B cell (primary cell): ENCODE measurements at regions not wholly inside any gene's neighbourhood (a gene's known extent, or its start where the extent isn't known, plus 50 kb on each side); places are given as distances from the start of the nearest gene placed in this dataset.

Source experiments
- ATAC-seq: fragments of 200-7000 bp; cut with Tn5 transposase; one replicate; pipeline ENCODE4 v1.10.0; 2021; ENCODE audit warnings: low read depth, mild to moderate bottlenecking, moderate number of reproducible peaks, moderate library complexity
- CTCF ChIA-PET: fragments of 350-600 bp; sonication (Branson Sonifier 250); formaldehyde crosslinking; loops from one replicate; lab custom pipeline; 2021; ENCODE audit warnings: antibody characterized with exemption, inconsistent platforms; lab: Charles Lee
- POLR2A ChIA-PET: fragments of 350-600 bp; sonication (Branson Sonifier 250); formaldehyde crosslinking; loops from one replicate; lab custom pipeline; 2021; ENCODE audit warnings: antibody characterized with exemption; lab: Charles Lee
- DNase-seq: peaks from one replicate; pipeline ENCODE4 v3.0.0; 2013
- H2AFZ ChIP-seq: 2 replicates; pipeline ENCODE4 v1.6.1; 2012; ENCODE audit warnings: mild to moderate bottlenecking, low read depth, low read length; ENCODE audit not compliant: insufficient read depth, poor library complexity, severe bottlenecking
- H3K27ac ChIP-seq, 2 donors: 1 replicate in 1 of 2; 2 replicates in 1 of 2; pipeline ENCODE4 v1.5.1; 2012 to 2013; ENCODE audit warnings: low read length in 2 of 2, mild to moderate bottlenecking in 2 of 2, moderate library complexity in 1 of 2
- H3K27me3 ChIP-seq, 4 experiments: fragments of 200-600 bp in 1 of 4; sonication (generic) in 1 of 4; replicated peaks in 1 of 4; 1 replicate in 2 of 4; 2 replicates in 2 of 4; pipeline versions ENCODE4 v1.6.1 to v1.7.0; 2013 to 2016; ENCODE audit warnings: low read length in 3 of 4, mild to moderate bottlenecking in 2 of 4, mixed read lengths in 1 of 4, moderate library complexity in 1 of 4; ENCODE audit not compliant: insufficient read depth in 4 of 4, control insufficient read depth in 3 of 4; ENCODE audit errors: control extremely low read depth in 1 of 4
- H3K36me3 ChIP-seq, 2 experiments: replicated peaks in 1 of 2; 1 replicate in 1 of 2; 2 replicates in 1 of 2; pipeline versions ENCODE4 v1.6.1 to v1.7.1; 2013; ENCODE audit warnings: low read length in 1 of 2; ENCODE audit not compliant: insufficient read depth in 2 of 2, control insufficient read depth in 1 of 2; ENCODE audit errors: control extremely low read depth in 1 of 2, extremely low read depth in 1 of 2
- H3K4me1 ChIP-seq, 2 donors: fragments of 200-600 bp in 1 of 2; sonication (generic) in 1 of 2; 1 replicate in 1 of 2; 2 replicates in 1 of 2; pipeline versions ENCODE4 v1.5.1 to v1.6.1; 2013 to 2017; ENCODE audit warnings: low read length in 2 of 2; ENCODE audit not compliant: control insufficient read depth in 2 of 2, insufficient read depth in 2 of 2
- H3K4me2 ChIP-seq: replicated peaks from 2 replicates; pipeline ENCODE3; 2012; ENCODE audit warnings: mild to moderate bottlenecking, low read depth, low read length; ENCODE audit not compliant: poor library complexity, severe bottlenecking
- H3K4me3 ChIP-seq, 5 experiments: fragments of 200-600 bp in 1 of 5; sonication (generic) in 1 of 5; 1 replicate in 3 of 5; 2 replicates in 2 of 5; pipeline versions ENCODE4 v1.5.1 to v1.7.0; 2011 to 2016; ENCODE audit warnings: low read length in 4 of 5, mild to moderate bottlenecking in 4 of 5, low read depth in 2 of 5, control low read depth in 1 of 5, moderate library complexity in 1 of 5; ENCODE audit not compliant: insufficient read depth in 1 of 5; ENCODE audit errors: control extremely low read depth in 1 of 5, extremely low read depth in 1 of 5
- H3K79me2 ChIP-seq: fragments of 200-600 bp; sonication (generic); one replicate; pipeline ENCODE4 v1.6.0; 2016; ENCODE audit warnings: low read length; ENCODE audit not compliant: control insufficient read depth, insufficient read depth
- H3K9ac ChIP-seq: fragments of 200-600 bp; sonication (generic); 2 replicates; pipeline ENCODE4 v1.6.1; 2017; ENCODE audit warnings: mild to moderate bottlenecking, low read length, moderate library complexity
- H3K9me3 ChIP-seq, 3 donors: one replicate each; pipeline versions ENCODE4 v1.6.1 to v1.7.1; 2013; ENCODE audit warnings: low read length in 2 of 3; ENCODE audit not compliant: control insufficient read depth in 2 of 3, insufficient read depth in 1 of 3; ENCODE audit errors: control extremely low read depth in 1 of 3
- H4K20me1 ChIP-seq: 2 replicates; pipeline ENCODE4 v1.6.0; 2012; ENCODE audit warnings: mild to moderate bottlenecking, low read length; ENCODE audit not compliant: insufficient read depth, control insufficient read depth, poor library complexity, severe bottlenecking
- H3K27ac Mint-ChIP-seq: one replicate; pipeline ENCODE4 v1.8.0; 2021; ENCODE audit warnings: mixed read lengths
- H3K27me3 Mint-ChIP-seq: one replicate; pipeline ENCODE4 v1.8.0; 2021; ENCODE audit warnings: mixed read lengths
- H3K4me1 Mint-ChIP-seq: one replicate; pipeline ENCODE4 v1.8.0; 2021; ENCODE audit warnings: mixed read lengths
- H3K4me3 Mint-ChIP-seq: one replicate; pipeline ENCODE4 v1.8.0; 2021; ENCODE audit warnings: mixed read lengths
- H3K9me3 Mint-ChIP-seq: one replicate; pipeline ENCODE4 v1.8.0; 2022; ENCODE audit warnings: mixed read lengths; ENCODE audit not compliant: insufficient read depth
- EZH2 ChIP-seq: IDR thresholded peaks from 2 replicates; pipeline ENCODE4 v1.6.1; 2012; ENCODE audit warnings: borderline replicate concordance, low read depth, mild to moderate bottlenecking, moderate library complexity, low read length; ENCODE audit not compliant: insufficient read depth, poor library complexity, severe bottlenecking
- WGBS: methylation state at CpG from one replicate; pipeline ENCODE4 v1.1.5; 2013; ENCODE audit warnings: missing lambda C conversion rate; ENCODE audit not compliant: insufficient coverage; 5-methylcytosine and 5-hydroxymethylcytosine counted together
- intact Hi-C: fragments of 100-400 bp; cut with micrococcal nuclease; formaldehyde crosslinking; loops from one replicate; pipeline ENCODE4 v1.10.0; 2022
- TF ChIP-seq, protein P1 (sequence below): fragments of 200-600 bp; IDR thresholded peaks from one replicate; pipeline ENCODE4 v1.8.0; 2022; ENCODE audit warnings: antibody characterized with exemption, mild to moderate bottlenecking

DNA sequence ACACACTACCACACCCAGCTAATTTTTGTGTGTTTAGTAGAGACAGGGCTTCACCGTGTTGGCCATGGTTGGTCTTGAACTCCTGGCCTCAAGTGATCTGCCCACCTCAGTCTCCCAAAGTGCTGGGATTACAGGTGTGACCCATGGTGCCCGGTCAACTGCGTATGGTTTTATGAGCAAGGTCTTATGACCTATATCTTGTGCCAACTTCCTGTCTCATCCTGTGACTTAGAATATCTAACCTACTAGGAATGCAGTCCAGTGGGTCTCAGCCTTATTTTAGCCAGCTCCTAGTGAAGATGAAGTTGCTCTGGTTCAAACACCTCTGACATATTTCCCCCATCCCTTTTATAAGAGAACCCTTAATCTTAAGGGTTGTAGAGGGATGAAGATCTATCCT, 66.1 kb upstream of the OR5AN1 start:
- no peak overlapping the region for H3K4me3 ChIP-seq
- no peak for TF ChIP-seq EZH2
- TF ChIP-seq, protein P1, sequence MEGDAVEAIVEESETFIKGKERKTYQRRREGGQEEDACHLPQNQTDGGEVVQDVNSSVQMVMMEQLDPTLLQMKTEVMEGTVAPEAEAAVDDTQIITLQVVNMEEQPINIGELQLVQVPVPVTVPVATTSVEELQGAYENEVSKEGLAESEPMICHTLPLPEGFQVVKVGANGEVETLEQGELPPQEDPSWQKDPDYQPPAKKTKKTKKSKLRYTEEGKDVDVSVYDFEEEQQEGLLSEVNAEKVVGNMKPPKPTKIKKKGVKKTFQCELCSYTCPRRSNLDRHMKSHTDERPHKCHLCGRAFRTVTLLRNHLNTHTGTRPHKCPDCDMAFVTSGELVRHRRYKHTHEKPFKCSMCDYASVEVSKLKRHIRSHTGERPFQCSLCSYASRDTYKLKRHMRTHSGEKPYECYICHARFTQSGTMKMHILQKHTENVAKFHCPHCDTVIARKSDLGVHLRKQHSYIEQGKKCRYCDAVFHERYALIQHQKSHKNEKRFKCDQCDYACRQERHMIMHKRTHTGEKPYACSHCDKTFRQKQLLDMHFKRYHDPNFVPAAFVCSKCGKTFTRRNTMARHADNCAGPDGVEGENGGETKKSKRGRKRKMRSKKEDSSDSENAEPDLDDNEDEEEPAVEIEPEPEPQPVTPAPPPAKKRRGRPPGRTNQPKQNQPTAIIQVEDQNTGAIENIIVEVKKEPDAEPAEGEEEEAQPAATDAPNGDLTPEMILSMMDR: no peak

DNA sequence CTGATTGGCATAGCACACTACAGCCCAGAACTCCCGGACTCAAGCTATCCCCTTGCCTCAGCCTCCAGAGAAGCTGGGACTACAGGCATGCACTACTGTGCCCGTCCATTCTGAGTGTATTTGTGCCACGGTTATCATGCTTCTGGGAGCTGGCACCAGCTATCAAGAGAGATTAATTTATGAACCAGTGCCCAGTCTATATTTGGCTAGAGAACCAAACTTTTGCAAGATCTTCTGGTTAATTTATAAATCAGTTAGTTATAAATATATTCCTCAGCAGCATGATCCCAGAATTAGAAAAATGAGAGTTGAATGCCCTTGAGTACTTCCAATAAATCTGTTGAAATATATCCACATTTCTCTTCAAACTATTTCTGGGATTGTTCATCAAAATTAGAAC, 67.5 kb upstream of the OR5AN1 start:
- ATAC-seq (no peak), DNase-seq (no peak)
- peaks cover 4% of the 10 kb centered on the region for H3K79me2 ChIP-seq
- Mint-ChIP-seq H3K27ac (no peak overlapping the region), H3K27me3 (peaks cover 2% of the 10 kb centered on the region), H3K4me3 (no peak overlapping the region), H3K4me1 (peaks cover 27% of the 10 kb centered on the region), H3K9me3 (no peaks in the 10 kb centered on the region)
- H3K9me3 ChIP-seq: peaks cover 0 to 4% (median 0%) of the 10 kb centered on the region in 3 donors
- H3K27me3 ChIP-seq: no peaks in the 10 kb centered on the region
- TF ChIP-seq, protein P1: no peak
- TF ChIP-seq EZH2: no peak
- H3K4me1 ChIP-seq: peaks cover 13 to 22% of the 10 kb centered on the region in 2 donors
- no peaks in the 10 kb centered on the region for H3K36me3 ChIP-seq
- intact Hi-C loops: no loop called here
- H3K4me3 ChIP-seq: no peak overlapping the region
- H3K4me2 ChIP-seq: no peak overlapping the region
- POLR2A ChIA-PET: no interaction called here
- CTCF ChIA-PET: interaction anchor here (1.2 to 2.3 kb wide), 3 partner anchors 28 to 120 kb away, joined by 4 to 8 read pairs (median 5); partner anchors contain the start of gene DTX4
- no peak overlapping the region for H3K27ac ChIP-seq
- H2AFZ ChIP-seq: no peak overlapping the region
- 84% methylated on average over 3 of the region's 3 CpGs for WGBS
- H3K9ac ChIP-seq: no peak overlapping the region
- H4K20me1 ChIP-seq: no peaks in the 10 kb centered on the region

More for the DNA sequence above, 66.1 kb upstream of the OR5AN1 start:
- ChIA-PET CTCF (interaction anchor here (1.3 to 2.3 kb wide), 3 partner anchors 29 to 137 kb away, joined by 4 to 8 read pairs (median 7); partner anchors contain the start of gene DTX4), POLR2A (no interaction called here)
- no peaks in the 10 kb centered on the region for H3K36me3 ChIP-seq
- H3K9me3 ChIP-seq: peaks cover 0 to 4% (median 0%) of the 10 kb centered on the region in 3 donors
- Mint-ChIP-seq H3K4me1 (peaks cover 22% of the 10 kb centered on the region), H3K9me3 (no peaks in the 10 kb centered on the region), H3K27ac (no peak overlapping the region), H3K4me3 (no peak overlapping the region), H3K27me3 (peaks cover 9% of the 10 kb centered on the region)
- H2AFZ ChIP-seq: no peak overlapping the region
- DNase-seq (no peak), ATAC-seq (no peak)
- no peaks in the 10 kb centered on the region for H3K27me3 ChIP-seq
- peaks cover 13 to 16% of the 10 kb centered on the region in 2 donors for H3K4me1 ChIP-seq
- H3K9ac ChIP-seq: no peak overlapping the region
- intact Hi-C loops: no loop called here
- no peak overlapping the region for H3K4me2 ChIP-seq
- H4K20me1 ChIP-seq: no peaks in the 10 kb centered on the region
- no peak overlapping the region for H3K27ac ChIP-seq
- peaks cover 4% of the 10 kb centered on the region for H3K79me2 ChIP-seq
- 100% methylated on average over 2 of the region's 3 CpGs for WGBS
